ENCODE measurements at regions not wholly inside any gene's neighbourhood (a gene's known extent, or its start where the extent isn't known, plus 50 kb on each side); places are given as distances from the start of the nearest gene placed in this dataset.

GRCh38 chr21:41080485-41081121 is 87.4 kb upstream of the BACE2 start:
- DNase-seq (ENCODE audit: low spot score), result no peak

DNA sequence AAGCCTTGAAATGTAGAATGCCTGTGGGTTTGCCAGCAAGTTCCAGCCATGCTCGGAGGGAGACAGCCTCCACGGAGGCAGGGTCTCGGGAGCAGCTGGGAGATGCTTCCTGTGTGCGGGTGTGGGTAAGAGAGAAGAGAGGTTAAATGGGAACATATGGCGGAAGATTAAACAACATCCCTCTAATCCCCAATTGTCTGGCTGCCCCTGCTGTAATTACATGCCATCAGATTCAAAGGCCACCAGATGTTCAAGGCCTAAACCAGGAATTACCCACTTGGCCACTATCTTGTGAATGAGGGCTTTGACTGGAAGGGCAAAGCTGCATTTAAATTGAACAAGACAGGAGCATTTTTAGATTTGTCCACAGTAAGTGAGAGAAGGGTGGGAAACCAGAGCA is 81.4 kb upstream of the BACE2 start:
- DNase-seq (ENCODE audit: low spot score), result no peak

- DNase-seq (ENCODE audit: low spot score), result no peak
These were observed 77.0 kb upstream of the BACE2 start for GRCh38 chr21:41090981-41091380.

GRCh38 chr21:41091616-41092015 is 76.3 kb upstream of the BACE2 start:
- DNase-seq (ENCODE audit: low spot score), result no peak

DNA sequence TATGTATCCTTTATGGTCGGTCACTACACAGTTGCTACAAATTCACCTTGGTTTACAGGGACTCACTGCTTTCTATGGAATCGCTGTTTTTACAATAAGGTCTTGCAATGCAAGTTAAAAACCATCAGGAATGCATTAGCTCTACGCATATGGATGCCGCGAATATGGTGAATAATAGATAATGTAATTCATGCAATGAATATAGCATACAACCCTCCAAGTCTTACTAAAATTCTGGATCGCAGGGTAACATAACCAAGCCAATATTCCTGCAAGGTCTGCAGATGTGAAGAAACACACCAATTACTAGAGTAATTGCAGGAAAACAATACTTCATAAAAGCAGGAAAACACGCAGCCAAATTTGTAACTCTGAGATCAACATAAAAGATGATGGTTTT is 75.6 kb upstream of the BACE2 start:
- no peak for DNase-seq (ENCODE audit: low spot score)

GRCh38 chr21:41095983-41096382 is 72.0 kb upstream of the BACE2 start:
- DNase-seq (ENCODE audit: low spot score), result no peak

- no peak for DNase-seq (ENCODE audit: low spot score)
These were observed 69.9 kb upstream of the BACE2 start for GRCh38 chr21:41098076-41098475.

- no peak for DNase-seq (ENCODE audit: low spot score)
These were observed 69.4 kb upstream of the BACE2 start for GRCh38 chr21:41098481-41099042.

- DNase-seq (ENCODE audit: low spot score), result no peak
These were observed 67.0 kb upstream of the BACE2 start for GRCh38 chr21:41100826-41101550.

GRCh38 chr21:41102281-41102680 is 65.7 kb upstream of the BACE2 start:
- DNase-seq (ENCODE audit: low spot score), result no peak

DNA sequence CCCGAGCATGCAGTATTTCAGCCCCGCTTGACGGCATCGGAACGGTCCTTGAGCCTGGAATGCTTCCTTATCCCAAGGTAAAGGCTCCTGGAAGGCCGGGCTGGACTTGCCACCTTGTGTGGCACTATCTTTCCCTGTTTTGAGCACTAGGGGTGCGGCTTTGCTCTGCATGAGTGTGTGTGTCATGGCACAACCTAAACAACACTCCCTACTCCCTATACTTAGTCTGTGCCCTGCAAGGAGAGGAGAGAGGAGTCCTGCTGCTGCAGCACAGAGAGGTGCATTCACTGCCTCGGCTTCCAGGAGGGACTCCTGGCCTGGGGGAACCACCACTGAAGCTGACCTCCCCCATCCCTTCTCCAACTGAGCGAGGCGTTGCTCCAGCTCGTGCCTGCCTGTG is 60.4 kb upstream of the BACE2 start:
- DNase-seq (ENCODE audit: low spot score), result no peak

DNA sequence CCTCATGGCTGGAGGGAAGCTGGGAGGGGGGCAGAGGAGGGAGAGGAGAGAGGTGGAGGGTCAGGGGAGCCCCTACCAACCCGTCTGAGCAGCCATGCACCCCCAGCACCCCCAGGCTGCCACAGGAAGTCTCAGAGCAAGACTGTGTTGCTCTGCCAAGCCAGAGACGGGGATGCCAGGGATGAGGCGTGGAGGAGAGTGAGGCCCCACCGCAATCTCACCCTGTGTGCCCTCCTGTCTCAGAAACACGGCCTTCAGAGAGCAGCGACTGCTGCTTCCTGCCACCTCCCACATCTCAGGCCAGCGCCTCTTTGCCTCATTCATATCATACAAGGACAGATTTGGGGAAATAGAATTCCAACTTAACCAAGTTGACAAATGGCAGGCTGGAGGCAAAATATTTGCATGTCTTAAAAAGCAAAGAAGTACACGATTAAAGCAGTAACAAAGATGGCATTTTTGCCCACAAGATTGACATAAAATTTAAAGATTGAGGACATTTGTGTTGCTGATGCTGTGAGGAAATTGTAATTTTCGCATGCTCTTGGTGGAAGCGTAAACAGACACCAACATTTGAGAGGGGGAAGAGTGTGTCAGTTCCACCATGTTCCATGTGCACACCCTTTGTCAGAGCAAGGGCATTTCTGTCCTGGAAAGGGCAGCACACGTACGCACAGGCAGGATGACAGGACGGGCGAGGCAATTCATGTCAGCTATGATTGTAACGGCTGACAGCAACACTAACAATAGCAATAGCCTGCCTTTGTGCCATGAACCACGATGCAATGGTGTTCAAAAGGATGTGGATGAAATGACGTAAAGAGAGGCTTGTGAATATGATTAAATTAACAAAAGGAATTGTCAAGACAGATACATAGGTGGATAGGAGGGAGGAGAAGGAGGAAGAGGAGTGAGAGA is 59.0 kb upstream of the BACE2 start:
- no peak for DNase-seq (ENCODE audit: low spot score)

DNA sequence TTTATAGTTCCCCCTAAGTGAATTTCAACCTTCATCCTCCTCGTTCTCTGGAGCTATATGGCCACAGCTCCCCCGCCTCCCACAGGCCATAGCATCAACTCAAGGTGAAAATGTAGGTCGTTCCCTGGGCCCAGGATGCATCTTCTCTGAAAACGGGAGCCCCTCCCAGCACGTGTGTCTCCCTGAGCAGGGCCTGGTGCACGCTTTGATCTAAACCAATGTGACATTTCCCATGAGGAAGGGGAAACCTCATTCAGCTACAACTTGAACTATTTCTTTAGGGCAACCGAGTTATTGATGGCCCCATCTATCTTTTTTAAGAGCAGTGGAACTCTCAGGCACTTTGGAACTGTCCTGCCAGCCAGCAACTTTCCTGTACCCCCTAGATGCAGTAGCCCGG is 57.8 kb upstream of the BACE2 start:
- no peak for DNase-seq (ENCODE audit: low spot score)

DNA sequence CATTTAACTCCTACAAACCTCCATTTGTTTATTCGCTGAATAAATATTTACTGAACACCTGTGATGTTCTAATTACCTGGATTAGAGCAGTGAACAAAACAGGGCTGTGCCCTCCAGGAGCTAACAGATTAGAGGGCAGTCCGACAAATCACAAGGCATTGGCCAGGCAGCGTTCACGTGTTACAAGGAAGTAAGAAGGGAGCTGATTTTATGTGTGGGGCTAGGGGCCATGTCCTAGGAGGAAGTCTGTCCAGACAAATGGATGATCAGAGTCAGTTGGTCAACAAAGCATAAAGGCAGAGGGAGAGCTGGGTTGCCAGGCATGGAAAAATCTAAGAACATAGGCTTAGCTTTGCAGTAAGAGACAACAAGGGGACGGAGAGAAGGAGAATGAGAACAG is 57.3 kb upstream of the BACE2 start:
- DNase-seq (ENCODE audit: low spot score), result no peak

DNA sequence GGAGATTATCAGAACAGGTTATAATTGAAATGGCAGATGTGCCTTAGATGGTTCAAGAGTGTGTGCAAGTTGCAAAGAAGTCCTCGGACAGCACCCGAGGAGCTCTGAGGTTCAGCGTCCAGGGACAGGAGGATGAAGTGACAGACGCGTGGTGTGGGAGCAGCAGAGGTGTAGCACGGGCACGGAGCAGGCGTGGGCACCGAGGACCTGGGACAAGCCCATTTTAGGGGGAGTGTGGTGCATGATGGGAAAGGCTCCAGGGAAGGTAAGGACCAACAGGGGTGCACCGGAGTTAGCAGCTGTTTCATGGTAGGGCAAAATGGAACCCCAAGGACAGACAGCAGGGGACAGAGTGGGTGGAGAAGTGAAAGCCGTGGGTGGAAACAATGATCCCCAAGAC is 56.3 kb upstream of the BACE2 start:
- DNase-seq (ENCODE audit: low spot score), result no peak

DNA sequence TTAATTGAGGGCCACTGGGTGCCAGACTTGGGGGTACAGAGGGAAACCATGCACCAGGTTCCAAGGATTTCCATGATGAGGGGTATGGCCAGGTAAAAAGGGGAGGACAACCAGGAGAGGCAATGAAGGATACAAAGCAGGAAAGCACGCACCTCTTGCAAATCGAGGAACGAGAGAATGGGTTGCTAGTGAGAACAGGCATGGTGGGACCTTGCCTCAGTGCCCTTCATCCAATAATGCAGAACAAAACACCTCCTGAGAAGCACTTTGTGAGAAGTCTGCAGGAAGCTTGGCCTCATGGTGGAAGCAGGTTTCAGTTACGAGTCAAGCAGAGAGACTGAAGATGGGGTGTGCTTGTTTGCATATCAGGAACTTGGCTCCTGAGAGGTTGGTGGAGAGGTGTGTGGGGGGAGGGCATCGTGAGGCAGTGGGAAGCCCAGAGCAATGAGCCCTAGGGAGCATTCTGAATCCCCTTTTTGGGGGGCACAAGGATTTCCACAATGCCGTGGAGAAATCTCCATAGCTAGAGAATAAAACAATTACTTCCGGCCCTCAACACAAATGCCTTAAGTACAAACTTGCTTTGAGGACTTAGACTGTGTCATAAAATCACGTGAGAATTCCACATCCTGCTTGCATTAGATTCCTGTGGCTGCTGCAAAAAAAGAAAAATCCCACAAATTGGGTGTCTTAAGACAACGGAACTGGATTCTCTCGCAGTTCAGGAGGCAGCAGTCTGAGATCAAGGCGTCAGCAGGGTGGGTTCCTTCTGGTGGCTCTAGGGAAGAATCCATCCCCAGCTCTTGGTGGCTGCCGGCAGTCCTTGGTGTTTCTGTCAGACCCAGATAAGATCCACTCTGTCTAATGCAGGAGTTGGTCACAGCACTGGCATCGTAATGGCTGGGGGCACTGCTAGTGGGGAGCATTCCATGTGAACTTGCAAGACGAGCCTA is 54.9 kb upstream of the BACE2 start:
- DNase-seq (ENCODE audit: low spot score), result peak; percentile 73

DNA sequence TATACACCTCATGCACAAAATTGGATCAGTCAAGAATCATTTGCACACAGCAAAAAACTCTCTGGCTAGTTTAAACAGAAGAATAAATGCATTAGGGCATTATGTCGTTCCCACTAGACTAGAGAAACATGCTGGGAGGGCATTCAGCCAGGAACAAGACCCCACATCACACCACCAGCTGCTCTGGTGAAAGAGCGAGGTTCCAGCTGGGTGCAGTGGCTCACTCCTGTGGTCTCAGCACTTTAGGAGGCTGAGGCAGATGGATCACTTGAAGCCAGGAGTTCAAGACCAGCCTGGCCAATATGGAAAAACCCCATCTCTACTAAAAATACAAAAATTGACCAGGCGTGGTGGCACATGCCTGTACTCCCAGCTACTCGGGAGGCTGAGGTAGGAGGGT is 52.1 kb upstream of the BACE2 start:
- DNase-seq (ENCODE audit: low spot score), result no peak

Measured in AG20443 (cell line).